Keratinocyte (primary cell): ENCODE measurements at regions not wholly inside any gene's neighbourhood (a gene's known extent, or its start where the extent isn't known, plus 50 kb on each side); places are given as distances from the start of the nearest gene placed in this dataset.

Source experiments
- DNase-seq: peaks from one replicate; pipeline ENCODE4 v3.0.0-alpha.2; 2011; ENCODE audit warnings: low read depth, missing footprints, low spot score
- FAIRE-seq: peaks from 2 replicates; lab custom pipeline; 2011; peaks lifted over from hg19 to GRCh38; lab: Jason Lieb, UNC
- H2AFZ ChIP-seq: 2 replicates; pipeline ENCODE4 v1.6.0; 2012; ENCODE audit warnings: low read length, control low read depth, inconsistent platforms; ENCODE audit not compliant: control insufficient read depth
- H3K27ac ChIP-seq: 2 replicates; pipeline ENCODE4 v1.5.1; 2011; ENCODE audit warnings: low read length; ENCODE audit not compliant: control insufficient read depth, insufficient read depth
- H3K27me3 ChIP-seq: 3 replicates; pipeline ENCODE4 v1.6.0; 2011; ENCODE audit warnings: low read length; ENCODE audit not compliant: control insufficient read depth, insufficient read depth; ENCODE audit errors: extremely low read depth
- H3K36me3 ChIP-seq, 2 experiments: 2 replicates in 1 of 2; 3 replicates in 1 of 2; pipeline ENCODE4 v1.5.1; 2011; ENCODE audit warnings: low read length in 2 of 2, mild to moderate bottlenecking in 1 of 2; ENCODE audit not compliant: control insufficient read depth in 2 of 2, insufficient read depth in 2 of 2; ENCODE audit errors: extremely low read depth in 1 of 2
- H3K4me1 ChIP-seq: 3 replicates; pipeline ENCODE4 v1.5.1; 2011; ENCODE audit warnings: low read length; ENCODE audit not compliant: control insufficient read depth, insufficient read depth; ENCODE audit errors: extremely low read depth
- H3K4me2 ChIP-seq: 3 replicates; pipeline ENCODE4 v1.6.0; 2011; ENCODE audit warnings: low read depth, low read length; ENCODE audit not compliant: control insufficient read depth, insufficient read depth; ENCODE audit errors: extremely low read depth
- H3K4me3 ChIP-seq, 3 experiments: fragments of 200-600 bp in 1 of 3; sonication (generic) in 1 of 3; 2 replicates in 2 of 3; 3 replicates in 1 of 3; pipeline ENCODE4 v1.5.1; 2011 to 2016; ENCODE audit warnings: low read length in 3 of 3, mild to moderate bottlenecking in 3 of 3, control low read depth in 2 of 3, inconsistent platforms in 1 of 3, low read depth in 1 of 3, mixed read lengths in 1 of 3, mixed run types in 1 of 3, moderate library complexity in 1 of 3; ENCODE audit not compliant: control insufficient read depth in 2 of 3, insufficient read depth in 2 of 3; ENCODE audit errors: extremely low read depth in 1 of 3
- H3K79me2 ChIP-seq: 2 replicates; pipeline ENCODE4 v1.6.0; 2012; ENCODE audit warnings: low read length; ENCODE audit not compliant: control insufficient read depth, insufficient read depth
- H3K9ac ChIP-seq: 3 replicates; pipeline ENCODE4 v1.6.0; 2011; ENCODE audit warnings: low read length; ENCODE audit not compliant: control insufficient read depth, insufficient read depth; ENCODE audit errors: extremely low read depth
- H3K9me1 ChIP-seq: 3 replicates; pipeline ENCODE4 v1.6.0; 2011; ENCODE audit warnings: low read length; ENCODE audit not compliant: control insufficient read depth, insufficient read depth; ENCODE audit errors: extremely low read depth
- H3K9me3 ChIP-seq: 2 replicates; pipeline ENCODE4 v1.5.1; 2012; ENCODE audit warnings: low read depth, low read length; ENCODE audit not compliant: control insufficient read depth
- H4K20me1 ChIP-seq: 3 replicates; pipeline ENCODE4 v1.6.0; 2011; ENCODE audit warnings: low read length; ENCODE audit not compliant: control insufficient read depth, insufficient read depth; ENCODE audit errors: extremely low read depth
- CTCF ChIP-seq, 3 experiments: IDR thresholded peaks in 1 of 3; conservative IDR thresholded peaks in 1 of 3; optimal IDR thresholded peaks in 1 of 3; 2 replicates in 2 of 3; 3 replicates in 1 of 3; pipeline versions ENCODE3 to v1.5.1; 2011; ENCODE audit warnings: low read length in 3 of 3, mild to moderate bottlenecking in 3 of 3, moderate library complexity in 2 of 3, control low read depth in 1 of 3, inconsistent platforms in 1 of 3; ENCODE audit not compliant: insufficient read depth in 2 of 3; ENCODE audit errors: extremely low read depth in 1 of 3
- EZH2 ChIP-seq: IDR thresholded peaks from one replicate; pipeline ENCODE4 v1.6.1; 2012; ENCODE audit warnings: inconsistent platforms, mild to moderate bottlenecking, low read length, moderate library complexity
- dilution Hi-C: fragments of 300-500 bp; cut with MboI; formaldehyde crosslinking; loops from one replicate; pipeline ENCODE4 v1.7.0; 2020; ENCODE audit warnings: low sequenced_read_pairs; ENCODE audit not compliant: extremely low pct_ligation_motif_present

DNA sequence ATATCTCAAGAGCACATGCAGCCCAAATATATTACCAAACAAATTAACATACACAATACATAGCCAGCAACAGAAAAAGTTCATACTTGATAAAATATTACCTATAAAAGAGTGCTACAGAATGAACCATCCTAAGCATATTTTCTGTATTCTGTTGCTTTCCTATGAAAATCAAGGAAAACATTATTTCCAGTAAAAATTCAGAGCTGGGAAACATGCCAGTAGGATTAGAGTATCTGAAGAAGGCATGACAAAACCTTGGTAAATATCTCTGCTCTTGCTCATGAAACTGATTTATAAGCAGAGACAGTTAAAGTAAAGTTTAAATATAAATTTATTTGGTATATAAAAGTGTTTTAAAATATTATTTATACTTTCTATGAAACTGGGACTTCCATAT is 599.7 kb downstream of the ARAP2 start:
- no peaks in the 10 kb centered on the region for H3K4me1 ChIP-seq
- no peak overlapping the region for H3K4me3 ChIP-seq
- no peak overlapping the region for H2AFZ ChIP-seq
- no peak for DNase-seq
- H3K36me3 ChIP-seq, result no peaks in the 10 kb centered on the region
- dilution Hi-C loops, result no loop called here
- no peak overlapping the region for H3K27ac ChIP-seq
- no peaks in the 10 kb centered on the region for H3K9me3 ChIP-seq
- FAIRE-seq, result no peak
- H3K27me3 ChIP-seq, result no peaks in the 10 kb centered on the region
- no peak for TF ChIP-seq EZH2
- TF ChIP-seq CTCF (optimal IDR thresholded peaks at IDR 0.05 in 1 of 3, IDR thresholded peaks at IDR 0.05 in 1 of 3, conservative IDR thresholded peaks at IDR 0.05 in 1 of 3; ENCODE audit: extremely low read depth in 1 of 3, insufficient read depth in 2 of 3, low read length in 3 of 3), result no peak
- H3K79me2 ChIP-seq, result no peaks in the 10 kb centered on the region
- no peak overlapping the region for H3K9ac ChIP-seq
- no peaks in the 10 kb centered on the region for H4K20me1 ChIP-seq
- H3K4me2 ChIP-seq, result no peak overlapping the region
- H3K9me1 ChIP-seq, result no peaks in the 10 kb centered on the region

- no peaks in the 10 kb centered on the region for H3K4me1 ChIP-seq
- no peaks in the 10 kb centered on the region for H3K9me1 ChIP-seq
- no peak for FAIRE-seq
- H3K79me2 ChIP-seq, result no peaks in the 10 kb centered on the region
- no peak overlapping the region for H3K4me2 ChIP-seq
- no peaks in the 10 kb centered on the region for H3K36me3 ChIP-seq
- TF ChIP-seq CTCF (optimal IDR thresholded peaks at IDR 0.05 in 1 of 3, IDR thresholded peaks at IDR 0.05 in 1 of 3, conservative IDR thresholded peaks at IDR 0.05 in 1 of 3; ENCODE audit: extremely low read depth in 1 of 3, insufficient read depth in 2 of 3, low read length in 3 of 3) (no peak), EZH2 (no peak)
- DNase-seq, result no peak
- no peaks in the 10 kb centered on the region for H4K20me1 ChIP-seq
- H3K27me3 ChIP-seq, result no peaks in the 10 kb centered on the region
- H3K9me3 ChIP-seq, result no peaks in the 10 kb centered on the region
- dilution Hi-C loops, result no loop called here
- no peak overlapping the region for H3K9ac ChIP-seq
- H3K4me3 ChIP-seq, result no peak overlapping the region
- H3K27ac ChIP-seq, result no peak overlapping the region
- no peak overlapping the region for H2AFZ ChIP-seq
These were observed 595.3 kb downstream of the ARAP2 start for GRCh38 chr4:35649011-35649410.
